HEK293T (cell line): ENCODE measurements at regions not wholly inside any gene's neighbourhood (a gene's known extent, or its start where the extent isn't known, plus 50 kb on each side); places are given as distances from the start of the nearest gene placed in this dataset.

ENCODE experiments used
- CTCF ChIA-PET: fragments of 350-600 bp; formaldehyde crosslinking; extraction: SDS; loops from one replicate; lab custom pipeline; 2021; ENCODE audit warnings: antibody characterized with exemption, inconsistent platforms; lab: Yijun Ruan, JAX
- POLR2A ChIA-PET: fragments of 350-600 bp; formaldehyde crosslinking; extraction: SDS; loops from one replicate; lab custom pipeline; 2020; ENCODE audit warnings: antibody characterized with exemption, inconsistent platforms; lab: Yijun Ruan, JAX
- DNase-seq: peaks from one replicate; pipeline ENCODE4 v3.0.0; 2012; ENCODE audit warnings: mixed read lengths; ENCODE audit errors: extremely low spot score
- ARNT ChIP-seq: fragments of 450-650 bp; IDR thresholded peaks from 2 replicates; pipeline ENCODE4 v1.6.1; 2017; ENCODE audit warnings: mild to moderate bottlenecking
- BHLHE40 ChIP-seq: fragments of 450-650 bp; IDR thresholded peaks from 2 replicates; pipeline ENCODE4 v1.6.1; 2016; ENCODE audit warnings: mild to moderate bottlenecking, moderate library complexity, borderline replicate concordance
- CTBP1 ChIP-seq: fragments of 450-650 bp; IDR thresholded peaks from 2 replicates; pipeline ENCODE4 v1.6.1; 2016; ENCODE audit warnings: borderline replicate concordance
- ELF4 ChIP-seq: fragments of 450-650 bp; IDR thresholded peaks from 2 replicates; pipeline ENCODE4 v1.6.1; 2017; ENCODE audit warnings: antibody characterized with exemption
- FOXA1 ChIP-seq: fragments of 450-650 bp; IDR thresholded peaks from 2 replicates; pipeline ENCODE4 v1.6.1; 2016; ENCODE audit warnings: mild to moderate bottlenecking
- FOXK2 ChIP-seq: fragments of 450-650 bp; IDR thresholded peaks from 2 replicates; pipeline ENCODE4 v1.6.1; 2016; ENCODE audit warnings: mild to moderate bottlenecking
- FOXM1 ChIP-seq: fragments of 450-650 bp; IDR thresholded peaks from 2 replicates; pipeline ENCODE4 v1.6.1; 2017; ENCODE audit warnings: mild to moderate bottlenecking, borderline replicate concordance
- HDGF ChIP-seq: fragments of 450-650 bp; IDR thresholded peaks from 2 replicates; pipeline ENCODE4 v1.6.1; 2017; ENCODE audit warnings: antibody characterized with exemption, borderline replicate concordance
- L3MBTL2 ChIP-seq: fragments of 450-650 bp; conservative IDR thresholded peaks from 2 replicates; pipeline ENCODE4 v1.6.1; 2016; ENCODE audit warnings: mild to moderate bottlenecking
- LEF1 ChIP-seq: fragments of 450-650 bp; IDR thresholded peaks from 2 replicates; pipeline ENCODE4 v1.6.1; 2017; ENCODE audit warnings: mild to moderate bottlenecking, borderline replicate concordance
- NFRKB ChIP-seq: fragments of 450-650 bp; IDR thresholded peaks from 2 replicates; pipeline ENCODE4 v1.6.1; 2016; ENCODE audit warnings: mild to moderate bottlenecking, moderate library complexity
- PKNOX1 ChIP-seq: fragments of 450-650 bp; IDR thresholded peaks from 2 replicates; pipeline ENCODE4 v1.6.1; 2016
- SP1 ChIP-seq: fragments of 450-650 bp; IDR thresholded peaks from 2 replicates; pipeline ENCODE4 v1.6.1; 2017
- SUZ12 ChIP-seq: fragments of 450-650 bp; IDR thresholded peaks from 2 replicates; pipeline ENCODE4 v1.6.1; 2016; ENCODE audit warnings: mild to moderate bottlenecking
- TARDBP ChIP-seq: fragments of 450-650 bp; IDR thresholded peaks from 2 replicates; pipeline ENCODE4 v1.6.1; 2016
- ZNF384 ChIP-seq: fragments of 450-650 bp; IDR thresholded peaks from 2 replicates; pipeline ENCODE4 v1.6.1; 2016

DNA sequence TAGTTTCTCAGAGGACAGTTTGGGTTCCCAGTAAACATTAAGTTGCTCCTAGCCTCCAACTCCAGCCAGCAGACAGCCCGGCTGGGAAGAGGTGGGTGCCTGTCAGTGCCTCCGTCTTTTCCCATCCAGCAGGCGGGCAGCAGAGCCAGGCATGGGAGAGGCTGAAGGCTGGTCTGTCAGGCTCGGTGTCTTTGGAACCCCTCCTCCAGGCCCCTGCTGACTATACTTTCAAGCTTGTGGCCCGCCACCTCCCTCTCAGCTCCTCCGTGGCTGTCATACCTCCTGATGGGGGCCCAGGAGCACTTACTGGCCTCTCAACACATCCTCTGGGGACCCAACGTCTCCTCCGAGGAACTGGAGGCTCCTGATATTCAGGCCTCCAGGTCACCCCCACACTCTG lies 140.9 kb downstream of the ACTL8 start:
- ChIA-PET POLR2A (no interaction called here), CTCF (no interaction called here)
- no peak for DNase-seq
- TF ChIP-seq SP1 (no peak), PKNOX1 (no peak), BHLHE40 (no peak), ARNT (no peak)

- ChIA-PET CTCF (no interaction called here), POLR2A (no interaction called here)
- TF ChIP-seq SP1 (no peak), ZNF384 (no peak), CTBP1 (no peak), SUZ12 (no peak), FOXK2 (no peak), PKNOX1 (no peak), NFRKB (no peak), TARDBP (no peak), ELF4 (no peak), FOXM1 (no peak), ARNT (no peak), BHLHE40 (no peak), LEF1 (no peak), L3MBTL2 (no peak), HDGF (no peak), FOXA1 (no peak)
- no peak for DNase-seq
Observed at GRCh38 chr1:17903386-17903785, 148.3 kb downstream of the ACTL8 start.

GRCh38 chr1:17904290-17904689 lies 149.2 kb downstream of the ACTL8 start:
- POLR2A ChIA-PET = no interaction called here
- no peak for DNase-seq
- TF ChIP-seq ARNT (no peak), FOXK2 (no peak), TARDBP (no peak), SP1 (no peak), NFRKB (no peak), BHLHE40 (no peak), LEF1 (no peak)
- CTCF ChIA-PET = interaction anchor here (0.7 kb wide), 1 partner anchor 395 kb away, joined by 3 read pairs; no protein-coding TSS in a partner anchor

DNA sequence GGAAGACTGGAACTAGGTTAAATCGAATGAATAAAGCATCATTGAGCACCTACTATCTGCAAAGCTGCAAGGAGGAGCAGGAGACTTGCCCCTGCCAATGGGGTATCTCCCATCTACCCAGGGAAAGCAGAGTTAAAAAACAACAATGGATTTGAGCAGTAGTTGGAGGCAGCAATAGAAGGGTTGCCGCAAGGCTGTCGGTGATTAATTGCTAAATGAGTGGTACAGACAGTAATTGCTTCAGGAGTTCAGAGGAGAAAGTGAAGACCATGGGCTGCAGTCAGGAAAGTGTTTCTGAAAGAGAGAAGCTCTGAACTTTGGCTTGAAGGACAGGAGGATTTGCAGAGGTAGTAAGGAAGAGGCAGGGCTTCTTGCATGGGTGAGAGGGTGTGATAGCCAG lies 152.9 kb downstream of the ACTL8 start:
- TF ChIP-seq SP1 (no peak), FOXK2 (no peak), ARNT (no peak), NFRKB (no peak), TARDBP (no peak), LEF1 (no peak), BHLHE40 (no peak), CTBP1 (no peak), FOXA1 (no peak), FOXM1 (no peak)
- ChIA-PET POLR2A (no interaction called here), CTCF (no interaction called here)
- DNase-seq = no peak

DNA sequence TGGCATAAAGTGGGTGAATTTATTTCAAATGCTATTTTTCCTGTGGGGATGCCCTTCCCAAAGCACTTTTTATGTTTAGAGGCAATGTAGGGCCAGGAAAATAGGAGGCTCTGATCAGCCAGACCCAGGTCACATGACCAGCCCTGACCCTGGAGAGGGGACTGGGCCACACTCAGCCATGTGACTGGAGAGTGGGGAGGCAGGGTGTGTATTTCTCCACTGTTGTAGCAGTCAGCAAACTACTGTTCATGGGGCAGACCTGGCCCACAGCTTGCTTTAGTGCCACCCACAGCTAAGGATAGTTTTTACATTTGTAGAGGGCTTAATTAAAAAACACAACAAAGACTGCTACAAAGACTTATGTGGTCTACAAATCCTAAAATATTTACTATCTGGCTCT lies 153.8 kb downstream of the ACTL8 start:
- ChIA-PET POLR2A (no interaction called here), CTCF (interaction anchor here (0.6 to 1.9 kb wide), 4 partner anchors 12 to 247 kb away, joined by 3 to 6 read pairs (median 4); no protein-coding TSS in a partner anchor)
- TF ChIP-seq PKNOX1 (no peak), SUZ12 (no peak), HDGF (no peak), CTBP1 (no peak), BHLHE40 (no peak), FOXA1 (no peak), ELF4 (no peak), NFRKB (no peak), LEF1 (no peak), FOXK2 (no peak), SP1 (no peak), TARDBP (no peak), ZNF384 (no peak), L3MBTL2 (no peak), FOXM1 (no peak), ARNT (no peak)
- DNase-seq = no peak

GRCh38 chr1:17909634-17910033 lies 154.5 kb downstream of the ACTL8 start:
- DNase-seq = peak; percentile 45
- ChIA-PET POLR2A (no interaction called here), CTCF (interaction anchor here (0.6 to 1.9 kb wide), 6 partner anchors 13 to 248 kb away, joined by 3 to 6 read pairs (median 4); no protein-coding TSS in a partner anchor)
- no peak for TF ChIP-seq FOXA1
- no peak for TF ChIP-seq NFRKB

GRCh38 chr1:17911791-17912190 lies 156.7 kb downstream of the ACTL8 start:
- peak; percentile 25; the same call in 1 of the 2 replicates for TF ChIP-seq PKNOX1
- no peak for TF ChIP-seq ZNF384
- ChIA-PET CTCF (no interaction called here), POLR2A (no interaction called here)
- DNase-seq = no peak
